ENCODE measurements at regions not wholly inside any gene's neighbourhood (a gene's known extent, or its start where the extent isn't known, plus 50 kb on each side); places are given as distances from the start of the nearest gene placed in this dataset.
"Not testable (repeated sequence)": the region's sequence is repeated elsewhere in the genome, so short reads cannot be mapped to it uniquely, and the experiment has no call there.

GRCh38 chr6:106787327-106788196 lies 158.2 kb downstream of the QRSL1 start:
- H3K27ac Mint-ChIP-seq, result no peak overlapping the region
- H3K4me3 Mint-ChIP-seq, result no peak overlapping the region
- TF ChIP-seq CTCF (IDR thresholded peaks at IDR 0.05), result no peak
- peaks cover 6% of the 10 kb centered on the region; the same call in 1 of the 2 replicates for H3K4me1 Mint-ChIP-seq (ENCODE audit: low read depth)
- DNase-seq, result no peak
- H3K27me3 Mint-ChIP-seq (ENCODE audit: insufficient read depth), result peaks cover 11% of the 10 kb centered on the region
- H3K36me3 Mint-ChIP-seq (ENCODE audit: low read depth), result no peaks in the 10 kb centered on the region
- H3K9me3 Mint-ChIP-seq, result no peaks in the 10 kb centered on the region

- Mint-ChIP-seq H3K9me3 (no peaks in the 10 kb centered on the region), H3K27me3 (ENCODE audit: insufficient read depth) (peaks cover 7% of the 10 kb centered on the region), H3K36me3 (ENCODE audit: low read depth) (no peaks in the 10 kb centered on the region), H3K4me1 (ENCODE audit: low read depth) (peaks cover 6% of the 10 kb centered on the region; the same call in 1 of the 2 replicates), H3K27ac (no peak overlapping the region), H3K4me3 (no peak overlapping the region)
- TF ChIP-seq CTCF (IDR thresholded peaks at IDR 0.05), result no peak
- no peak for DNase-seq
Observed at GRCh38 chr6:106785298-106785697, 155.9 kb downstream of the QRSL1 start.

GRCh38 chr6:106783640-106784566 lies 154.5 kb downstream of the QRSL1 start:
- no peak overlapping the region for H3K4me3 Mint-ChIP-seq
- H3K27ac Mint-ChIP-seq, result no peak overlapping the region
- H3K27me3 Mint-ChIP-seq (ENCODE audit: insufficient read depth), result peaks cover 4% of the 10 kb centered on the region; the same call in 1 of the 2 replicates
- no peak for TF ChIP-seq CTCF (IDR thresholded peaks at IDR 0.05)
- H3K9me3 Mint-ChIP-seq, result no peaks in the 10 kb centered on the region; the same call in 1 of the 2 replicates
- DNase-seq, result no peak
- no peaks in the 10 kb centered on the region for H3K36me3 Mint-ChIP-seq (ENCODE audit: low read depth)
- H3K4me1 Mint-ChIP-seq (ENCODE audit: low read depth), result peaks cover 6% of the 10 kb centered on the region; the same call in 1 of the 2 replicates

GRCh38 chr6:106782536-106783285 lies 153.3 kb downstream of the QRSL1 start:
- Mint-ChIP-seq H3K27ac (no peak overlapping the region), H3K9me3 (no peaks in the 10 kb centered on the region; the same call in 1 of the 2 replicates), H3K4me1 (ENCODE audit: low read depth) (peaks cover 6% of the 10 kb centered on the region; the same call in 1 of the 2 replicates), H3K4me3 (no peak overlapping the region), H3K27me3 (ENCODE audit: insufficient read depth) (peaks cover 2% of the 10 kb centered on the region; the same call in 1 of the 2 replicates), H3K36me3 (ENCODE audit: low read depth) (no peaks in the 10 kb centered on the region)
- no peak for TF ChIP-seq CTCF (IDR thresholded peaks at IDR 0.05)
- no peak for DNase-seq

GRCh38 chr6:106779552-106779951 lies 150.2 kb downstream of the QRSL1 start:
- H3K27me3 Mint-ChIP-seq (ENCODE audit: insufficient read depth); H3K36me3 Mint-ChIP-seq (ENCODE audit: low read depth); H3K27ac Mint-ChIP-seq; H3K4me1 Mint-ChIP-seq (ENCODE audit: low read depth); H3K9me3 Mint-ChIP-seq; H3K4me3 Mint-ChIP-seq; DNase-seq: not testable (repeated sequence)

Data from HFFc6 (cell line).